ENCODE measurements at regions not wholly inside any gene's neighbourhood (a gene's known extent, or its start where the extent isn't known, plus 50 kb on each side); places are given as distances from the start of the nearest gene placed in this dataset.

DNA sequence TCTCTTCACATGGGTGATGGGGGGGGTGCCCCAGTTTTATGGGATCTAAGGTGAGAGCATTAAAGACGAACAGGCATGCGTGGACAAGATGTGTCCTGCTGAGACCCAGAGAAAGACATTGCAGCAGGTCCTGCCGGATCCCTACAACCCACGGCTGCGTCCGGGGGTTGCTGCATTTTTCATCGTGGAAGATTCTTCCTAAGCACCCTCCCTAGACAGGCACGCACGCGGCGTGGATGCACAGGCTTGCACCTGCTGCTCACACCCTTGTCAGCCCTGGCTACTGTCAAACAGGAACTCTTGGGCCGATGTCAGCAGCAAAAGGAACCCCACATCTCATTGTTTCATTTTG is 280.6 kb upstream of the RTL1 start:
- DNase-seq = no peak

DNA sequence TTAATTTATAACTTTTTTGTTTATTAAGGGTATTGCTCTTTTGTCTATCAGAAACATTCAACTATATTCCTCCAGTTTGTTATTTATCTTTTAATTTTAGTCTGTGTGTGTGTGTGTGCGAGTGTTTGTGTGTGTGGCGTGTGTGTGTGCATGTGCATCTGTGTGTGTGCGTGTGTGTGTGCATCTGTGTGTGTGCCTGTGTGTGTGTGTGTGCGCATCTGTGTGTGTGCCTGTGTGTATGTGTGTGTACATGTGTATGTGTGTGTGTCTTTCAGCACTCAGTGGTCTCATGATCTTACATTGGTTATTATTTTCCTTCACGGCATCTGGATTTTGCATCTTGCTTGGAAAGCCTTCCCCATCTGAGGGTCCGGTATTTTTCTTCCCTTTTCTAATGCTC is 281.1 kb upstream of the RTL1 start:
- no peak for DNase-seq

DNA sequence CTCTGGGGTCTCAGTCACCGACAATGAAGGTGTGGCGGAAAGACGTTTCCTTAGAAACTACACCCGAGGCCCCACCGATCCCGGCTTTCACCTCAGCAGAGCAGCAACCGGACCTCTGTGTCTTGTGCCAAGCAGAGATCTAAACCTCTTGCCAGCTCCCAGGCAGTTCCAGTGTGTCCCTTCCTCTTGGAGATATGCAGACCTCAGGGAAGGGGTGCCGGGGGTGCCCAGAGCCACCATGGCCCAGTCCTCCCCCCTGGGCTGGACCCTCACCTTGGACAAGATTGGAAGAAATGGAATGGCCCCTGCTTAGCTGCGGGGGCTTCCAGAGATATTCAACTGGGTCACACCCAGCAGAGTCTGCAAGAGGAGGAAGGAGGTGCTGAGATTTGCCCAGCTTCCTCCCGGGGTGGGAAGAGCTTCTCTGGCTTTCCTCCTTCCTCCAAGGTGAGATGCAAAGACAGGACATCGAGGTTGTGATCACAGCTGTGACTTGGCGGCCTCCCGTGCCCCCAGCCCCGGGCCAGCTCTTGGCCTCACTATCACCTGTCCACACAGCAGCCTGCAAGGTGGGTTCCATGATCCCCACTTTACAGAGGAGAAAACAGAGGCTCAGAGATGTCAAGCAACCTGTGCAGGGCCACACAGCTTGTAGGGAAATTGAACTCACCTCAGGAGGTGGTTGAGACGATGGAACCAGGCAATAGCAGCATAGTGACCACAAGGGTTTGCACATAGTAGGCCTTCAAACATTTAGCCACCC is 281.7 kb upstream of the RTL1 start:
- no peak for DNase-seq

- no peak for DNase-seq
Measured at GRCh38 chr14:101185946-101186345, 282.4 kb upstream of the RTL1 start.

DNA sequence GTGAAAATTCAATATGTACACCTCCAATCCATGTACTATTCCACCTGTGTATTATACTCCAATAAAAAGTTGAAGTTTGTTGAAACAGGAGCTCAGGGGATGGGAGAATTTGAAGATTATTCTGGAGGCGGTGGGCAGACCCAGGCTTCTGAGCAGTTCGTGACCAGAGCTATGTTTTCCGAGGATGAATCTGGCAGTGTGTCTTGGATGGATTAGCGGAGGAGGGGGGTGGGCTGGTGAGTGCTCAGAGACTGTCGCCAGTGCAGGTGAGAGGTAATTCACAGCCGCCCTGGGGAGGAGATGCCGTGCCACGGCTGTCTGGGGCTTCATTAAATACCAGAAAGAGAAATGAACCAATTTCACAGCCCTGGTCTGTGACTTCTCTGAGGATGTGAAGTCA is 283.0 kb upstream of the RTL1 start:
- no peak for DNase-seq

DNA sequence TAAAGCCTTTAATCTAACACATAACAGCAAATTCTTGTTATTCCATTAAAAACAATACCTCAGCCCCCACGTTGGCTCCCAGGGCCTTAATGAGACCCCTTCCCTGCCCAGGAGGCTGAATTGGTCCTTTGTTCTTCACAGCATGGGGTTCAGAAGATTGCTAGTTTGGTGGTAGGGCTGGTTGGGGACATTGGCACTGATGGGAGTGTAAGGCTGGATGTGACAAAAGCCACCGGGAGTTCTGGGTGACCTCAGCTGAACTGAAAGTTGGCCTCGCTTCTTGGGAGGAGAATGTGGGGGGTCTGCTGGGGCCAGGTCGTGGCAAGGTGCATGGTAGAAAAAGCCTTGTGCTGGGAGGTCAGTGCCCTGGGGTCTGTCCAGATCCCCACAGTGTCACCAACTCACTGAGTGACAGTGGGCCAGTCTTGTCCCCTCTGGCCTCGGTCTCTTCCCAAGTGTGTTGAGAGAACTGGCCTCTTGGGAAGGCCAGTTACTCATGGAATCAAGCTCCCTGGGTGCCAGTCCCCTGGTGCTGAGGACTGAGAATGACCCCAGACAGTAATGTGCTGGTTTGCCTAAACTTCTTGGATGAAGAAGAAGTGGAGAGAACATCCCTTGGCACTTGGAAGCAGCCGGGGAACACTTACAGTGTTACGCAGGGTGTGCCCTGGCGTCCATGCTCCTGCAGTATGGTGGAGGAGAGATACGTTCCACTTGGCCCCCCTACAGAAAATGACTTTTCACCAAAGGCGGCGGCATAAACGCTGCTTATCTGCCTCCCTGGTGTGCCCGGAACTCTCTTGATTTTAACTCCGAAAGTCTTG is 283.7 kb upstream of the RTL1 start:
- no peak for DNase-seq

DNA sequence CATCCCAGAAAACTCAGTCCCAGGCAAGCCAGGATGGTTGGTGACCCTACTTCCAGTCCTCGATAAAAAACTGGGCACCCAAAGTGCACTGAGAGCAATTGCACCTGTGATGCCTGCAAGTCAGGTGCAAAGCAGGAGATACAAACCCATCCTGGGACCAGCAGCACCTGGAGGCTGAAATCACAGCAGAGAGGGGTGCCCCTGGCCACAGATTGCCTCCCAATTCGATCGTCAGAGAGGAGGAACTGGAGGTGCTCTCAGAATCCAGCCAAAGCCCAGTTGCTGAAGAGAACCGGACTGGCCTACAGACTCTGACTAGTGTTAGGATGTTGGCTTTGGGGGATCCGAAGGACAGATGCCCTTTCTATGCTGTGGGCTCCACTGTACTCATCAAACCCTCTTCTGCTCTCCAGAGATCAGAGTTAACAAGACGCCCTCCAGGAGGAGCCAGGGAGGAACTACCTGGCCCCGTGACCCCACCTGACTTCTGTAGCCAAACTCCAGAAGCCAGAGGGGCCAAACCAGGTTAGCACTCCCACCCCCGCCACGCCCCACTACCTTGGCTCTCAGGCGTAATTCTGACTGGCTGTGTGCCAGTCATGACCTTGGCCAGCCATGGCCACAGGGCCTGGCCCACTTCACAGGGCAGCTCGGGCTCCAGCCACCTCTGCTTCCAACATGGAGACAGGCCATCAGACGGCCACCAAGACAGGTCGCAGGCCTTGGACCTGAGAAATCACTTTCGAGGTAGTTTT is 284.5 kb upstream of the RTL1 start:
- DNase-seq = no peak

- DNase-seq = no peak
Measured at GRCh38 chr14:101188571-101188915, 285.0 kb upstream of the RTL1 start.

DNA sequence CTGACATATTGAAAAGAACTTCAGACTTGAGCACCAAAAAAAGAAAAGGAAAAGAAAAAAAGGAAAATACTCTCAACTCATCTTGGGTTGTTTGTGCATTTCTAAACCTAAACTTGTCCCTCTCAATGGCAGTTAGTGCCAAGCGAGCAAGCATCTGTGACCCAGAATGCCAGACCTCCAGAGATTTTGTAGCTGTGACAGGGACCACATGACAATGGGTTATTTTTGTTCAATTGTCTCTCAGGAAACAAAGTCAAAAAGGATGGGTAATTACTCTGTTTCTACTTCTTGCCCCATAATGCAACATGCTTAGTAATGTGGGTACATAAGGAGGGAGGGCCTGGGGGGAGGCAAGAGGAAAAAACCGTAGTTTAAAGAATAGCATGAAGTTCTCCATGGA is 285.7 kb upstream of the RTL1 start:
- no peak for DNase-seq

- DNase-seq = no peak
Measured at GRCh38 chr14:101189962-101190560, 286.5 kb upstream of the RTL1 start.

DNA sequence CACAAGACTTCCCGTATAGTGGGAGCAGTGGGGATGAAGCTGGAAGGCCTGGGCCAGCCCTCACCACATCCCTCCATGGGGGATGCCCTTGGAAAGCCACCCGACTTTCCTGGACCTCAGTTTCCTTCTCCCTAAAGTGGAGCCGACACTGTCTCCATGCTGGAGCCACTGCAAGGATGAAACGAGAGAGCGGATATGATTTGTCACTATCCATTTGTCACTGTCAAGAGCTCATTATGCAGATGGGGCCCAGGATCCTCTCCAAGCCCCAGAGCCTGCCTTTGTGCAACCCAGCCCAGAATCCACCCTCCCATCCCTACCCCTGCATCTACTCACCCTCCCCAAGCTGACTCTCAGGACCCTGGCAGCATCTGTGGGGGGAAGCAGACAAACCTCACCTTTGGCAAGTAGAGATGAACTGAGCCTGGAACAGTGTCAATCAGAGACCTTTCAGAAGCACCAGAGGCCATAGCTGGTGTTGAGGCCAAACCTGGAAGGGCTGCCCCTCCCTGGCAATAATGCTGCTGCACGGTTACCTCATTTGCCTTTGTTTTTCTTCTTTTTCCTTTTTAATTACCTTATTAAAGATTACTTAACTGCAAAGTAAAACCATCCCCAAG is 287.7 kb upstream of the RTL1 start:
- DNase-seq = no peak

DNA sequence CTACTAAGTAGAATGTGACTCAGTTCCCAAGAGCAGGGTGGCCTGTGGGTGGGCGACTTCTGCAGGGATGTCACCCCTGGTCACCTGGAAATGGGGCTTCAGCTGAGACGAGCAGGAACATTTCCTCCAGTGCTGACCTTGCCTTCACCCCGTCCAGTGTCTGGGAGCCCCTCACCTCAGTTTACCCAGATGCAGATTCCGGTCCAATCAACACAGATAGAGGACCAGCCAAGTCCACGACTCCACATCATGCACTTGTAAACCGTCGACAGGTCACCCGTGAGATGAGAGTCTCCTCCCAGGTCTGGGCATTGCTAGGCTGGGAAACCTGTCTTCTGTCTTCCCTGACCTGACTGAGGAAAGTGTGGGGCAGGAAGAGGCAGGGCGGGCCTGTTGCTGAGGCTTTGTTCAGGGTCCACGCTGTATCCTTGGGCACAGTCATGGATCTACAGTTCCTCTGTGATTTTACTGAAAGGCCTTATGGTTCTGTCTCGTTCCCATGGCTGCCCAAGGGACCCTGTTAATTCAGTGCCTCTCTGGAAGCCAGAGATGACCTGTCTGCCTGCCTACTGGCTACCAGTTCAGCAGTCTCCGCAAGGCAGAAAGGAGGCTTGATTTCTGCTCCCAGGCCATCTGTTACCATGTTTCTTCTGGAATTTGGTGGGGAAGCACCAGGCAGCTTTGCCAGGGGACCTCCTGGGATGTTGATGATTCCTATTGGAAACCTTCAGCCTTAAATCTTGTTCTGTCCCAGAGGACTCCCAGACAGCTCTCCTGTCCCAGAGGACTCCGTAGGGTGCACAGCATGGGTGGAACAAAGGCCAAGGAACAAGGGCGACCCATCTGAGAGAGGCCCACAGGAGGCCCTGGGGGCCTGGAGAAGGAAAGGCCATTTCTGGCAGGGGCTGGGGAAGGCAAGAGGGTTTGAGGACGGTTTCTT is 288.5 kb upstream of the RTL1 start:
- DNase-seq = no peak

DNA sequence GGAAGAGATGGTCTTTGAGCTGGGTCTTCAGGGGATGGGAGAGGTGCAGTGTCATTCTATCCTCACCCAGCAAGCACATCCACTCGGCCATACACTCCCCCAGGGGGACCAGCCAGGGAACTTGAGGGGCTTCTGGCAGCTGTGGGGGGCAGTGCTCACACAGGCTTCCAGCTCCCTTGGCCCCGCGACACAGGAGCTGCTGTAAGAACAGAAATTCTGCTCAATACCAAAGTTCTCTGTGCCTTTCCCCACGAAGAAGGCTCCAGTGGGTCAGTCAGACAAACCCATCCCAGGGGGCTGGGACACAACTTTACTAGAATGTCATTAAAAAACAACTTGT is 289.1 kb upstream of the RTL1 start:
- DNase-seq = no peak

DNA sequence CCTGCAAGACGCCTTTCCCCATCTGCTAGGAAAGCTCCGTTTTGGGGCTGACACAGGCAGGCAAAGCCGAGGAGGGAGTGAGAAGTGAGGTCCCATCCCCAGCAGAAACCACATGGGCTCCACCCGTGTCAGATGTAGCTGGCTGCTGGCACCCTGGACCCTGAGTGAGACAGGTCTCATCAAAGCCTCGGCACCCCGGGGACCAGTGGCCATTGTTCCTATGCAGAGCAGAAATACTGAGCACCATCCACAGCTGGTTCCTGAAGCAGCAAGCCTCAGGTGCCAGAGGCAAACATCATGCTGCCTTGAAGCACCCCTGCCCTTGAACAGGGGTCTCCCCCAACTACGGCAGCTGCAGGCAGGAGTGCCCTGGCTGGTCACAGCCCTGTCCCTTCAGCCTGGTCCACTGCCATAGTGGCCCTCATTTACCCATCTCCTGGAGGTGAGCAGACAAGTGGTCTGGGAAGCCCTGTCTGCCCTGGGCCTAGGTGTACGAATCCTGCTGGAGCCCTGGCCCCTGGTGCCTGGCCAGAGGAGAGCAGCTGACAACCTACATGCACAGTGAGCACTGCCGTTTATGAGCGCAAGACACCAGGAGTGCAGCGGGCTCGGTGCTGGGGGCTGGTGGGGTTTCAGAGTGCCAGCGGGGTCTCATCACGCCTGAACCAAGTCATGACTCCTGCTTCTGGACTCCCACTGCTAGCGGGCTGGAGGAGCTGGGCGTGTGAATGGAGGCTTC is 289.8 kb upstream of the RTL1 start:
- DNase-seq = no peak

DNA sequence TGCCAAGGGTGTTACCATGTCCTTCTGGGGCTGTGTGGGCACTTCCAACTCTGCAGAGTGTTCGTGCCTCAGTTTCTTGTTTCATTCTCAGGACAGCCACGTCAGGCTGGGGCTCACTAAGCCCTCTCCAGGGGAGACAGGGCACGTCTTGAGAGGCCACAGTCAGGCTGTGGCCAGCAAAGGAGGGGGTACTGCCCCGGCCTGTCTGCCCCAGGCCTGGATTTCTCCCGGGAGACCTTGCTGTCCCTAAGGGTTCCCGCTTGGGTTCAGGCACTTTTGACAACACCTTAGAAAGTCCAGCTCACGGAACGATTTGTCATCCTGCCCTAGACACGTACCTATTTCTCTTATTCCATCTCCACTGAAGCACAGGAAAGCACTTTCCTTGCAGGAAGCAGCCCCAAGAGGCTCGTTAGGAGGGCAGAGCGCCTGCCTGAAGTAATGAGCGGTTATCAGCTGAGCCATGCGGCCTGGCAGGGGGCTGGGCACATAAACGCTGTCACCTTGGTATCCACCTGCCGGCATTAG is 290.4 kb upstream of the RTL1 start:
- DNase-seq = peak in 1 of 2 donors; percentile 4

DNA sequence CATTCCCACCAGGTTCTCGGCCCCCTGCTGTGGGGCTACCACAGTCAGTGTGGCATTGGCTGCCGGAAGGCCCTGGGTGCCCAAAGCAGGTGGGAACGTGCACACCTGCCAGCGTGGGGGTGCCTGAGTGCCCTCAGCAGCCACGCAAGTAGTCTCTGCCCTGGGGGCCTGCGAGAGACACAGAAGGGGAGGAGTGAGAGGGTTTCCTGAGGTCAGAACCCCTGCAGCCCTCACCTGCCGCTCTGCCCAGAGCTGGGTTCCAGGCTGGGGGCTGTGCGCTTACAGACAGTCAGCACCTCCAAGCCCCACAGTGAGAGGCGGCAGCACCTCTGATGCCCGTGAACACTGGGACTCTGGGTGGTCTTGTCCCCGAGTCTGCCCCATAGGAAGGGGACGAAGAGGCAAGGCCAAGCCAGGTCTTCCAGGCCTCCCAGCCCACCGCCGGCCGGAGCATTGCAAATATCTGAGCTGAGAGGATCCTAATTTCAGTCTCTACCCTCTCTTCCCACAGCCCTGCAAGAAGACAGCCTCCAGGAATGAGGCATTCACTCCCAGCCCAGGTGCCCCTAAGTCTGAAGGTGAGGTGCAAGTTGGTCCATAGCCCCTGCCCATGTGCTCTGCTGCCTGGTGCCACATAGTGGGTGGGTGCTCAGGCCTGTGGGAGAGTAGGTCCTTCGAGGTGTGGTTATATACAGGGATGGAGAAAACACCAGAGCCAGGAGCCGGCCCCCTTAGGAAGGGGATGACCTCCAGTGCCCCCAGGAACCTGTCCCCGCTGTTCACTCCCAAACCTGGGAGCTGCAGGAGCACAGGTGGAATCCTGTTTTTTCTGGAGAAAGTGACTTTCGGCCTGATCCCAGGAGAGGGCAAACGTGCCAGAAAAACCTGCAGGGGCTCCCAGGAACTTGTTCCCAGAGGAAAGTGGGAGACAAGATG is 291.1 kb upstream of the RTL1 start:
- DNase-seq = peak in 1 of 2 donors; percentile 10

- no peak for DNase-seq
Measured at GRCh38 chr14:101195309-101195901, 291.9 kb upstream of the RTL1 start.

GRCh38 chr14:101196051-101196712 is 292.7 kb upstream of the RTL1 start:
- no peak for DNase-seq

Measured in CD4-positive, alpha-beta T cell treated with Interleukin-4 for 1 hour (primary cell).